ENCODE measurements at regions not wholly inside any gene's neighbourhood (a gene's known extent, or its start where the extent isn't known, plus 50 kb on each side); places are given as distances from the start of the nearest gene placed in this dataset.

GRCh38 chr6:84449220-84449619 is 221.8 kb upstream of the CEP162 start:
- Mint-ChIP-seq H3K9me3 (no peaks in the 10 kb centered on the region), H3K4me3 (no peak overlapping the region), H3K36me3 (no peaks in the 10 kb centered on the region), H3K27ac (no peak overlapping the region), H3K27me3 (no peaks in the 10 kb centered on the region), H3K4me1 (ENCODE audit: unreplicated experiment) (peaks cover 5% of the 10 kb centered on the region)
- DNase-seq (ENCODE audit: extremely low spot score, unreplicated experiment) = no peak
- TF ChIP-seq CTCF (conservative IDR thresholded peaks at IDR 0.05) = no peak

DNA sequence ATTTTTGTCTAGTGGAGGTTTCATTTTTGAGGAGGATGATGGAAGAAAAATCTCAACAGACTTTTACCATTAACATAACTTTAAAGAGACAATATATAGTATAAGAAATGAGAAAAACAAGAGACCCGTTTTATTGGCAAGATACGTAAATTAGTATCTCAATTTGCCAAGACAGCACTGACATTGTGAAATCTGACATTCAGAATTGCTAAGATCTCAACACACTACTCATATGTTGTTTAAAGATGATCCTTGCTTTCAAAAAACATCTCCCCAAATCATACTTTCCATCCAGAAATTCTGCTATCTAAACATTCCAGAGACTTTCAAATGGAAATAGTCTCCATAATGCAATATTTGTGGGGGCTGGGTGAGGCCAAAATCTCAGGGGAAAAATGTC is 220.9 kb upstream of the CEP162 start:
- Mint-ChIP-seq H3K27ac (no peak overlapping the region), H3K9me3 (no peaks in the 10 kb centered on the region), H3K4me1 (ENCODE audit: unreplicated experiment) (peaks cover 5% of the 10 kb centered on the region), H3K27me3 (peaks cover 3% of the 10 kb centered on the region), H3K4me3 (no peak overlapping the region), H3K36me3 (no peaks in the 10 kb centered on the region)
- no peak for DNase-seq (ENCODE audit: extremely low spot score, unreplicated experiment)
- no peak for TF ChIP-seq CTCF (conservative IDR thresholded peaks at IDR 0.05)

- no peak overlapping the region for H3K27ac Mint-ChIP-seq
- no peak overlapping the region for H3K4me3 Mint-ChIP-seq
- H3K27me3 Mint-ChIP-seq = peaks cover 9% of the 10 kb centered on the region
- DNase-seq (ENCODE audit: extremely low spot score, unreplicated experiment) = no peak
- no peaks in the 10 kb centered on the region for H3K36me3 Mint-ChIP-seq
- no peak for TF ChIP-seq CTCF (conservative IDR thresholded peaks at IDR 0.05)
- H3K4me1 Mint-ChIP-seq (ENCODE audit: unreplicated experiment) = peaks cover 5% of the 10 kb centered on the region
- H3K9me3 Mint-ChIP-seq = no peaks in the 10 kb centered on the region
Measured at GRCh38 chr6:84447651-84448050, 220.2 kb upstream of the CEP162 start.

DNA sequence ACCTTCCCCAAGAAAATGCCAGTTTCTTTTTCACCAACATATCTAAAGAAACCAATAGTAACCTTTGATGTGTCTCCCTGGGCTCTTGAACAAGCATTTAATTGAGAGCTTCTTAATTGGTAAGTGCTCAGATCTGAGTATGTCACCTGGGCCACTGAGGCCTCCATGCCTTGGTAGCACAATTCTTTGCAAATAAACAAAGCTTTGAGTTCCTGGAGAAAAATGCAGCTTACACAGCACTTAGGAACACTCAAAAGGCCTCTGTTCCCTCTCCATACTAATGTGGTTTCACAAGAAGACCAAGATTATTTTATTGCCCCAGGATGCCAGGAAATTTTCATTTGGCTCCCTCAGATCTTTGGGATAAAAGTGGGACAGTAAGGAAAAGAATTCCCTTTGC is 217.6 kb upstream of the CEP162 start:
- Mint-ChIP-seq H3K9me3 (no peaks in the 10 kb centered on the region), H3K4me1 (ENCODE audit: unreplicated experiment) (peaks cover 5% of the 10 kb centered on the region), H3K4me3 (no peak overlapping the region), H3K27ac (no peak overlapping the region), H3K36me3 (no peaks in the 10 kb centered on the region), H3K27me3 (peaks cover 12% of the 10 kb centered on the region)
- DNase-seq (ENCODE audit: extremely low spot score, unreplicated experiment) = no peak
- TF ChIP-seq CTCF (conservative IDR thresholded peaks at IDR 0.05) = no peak

DNA sequence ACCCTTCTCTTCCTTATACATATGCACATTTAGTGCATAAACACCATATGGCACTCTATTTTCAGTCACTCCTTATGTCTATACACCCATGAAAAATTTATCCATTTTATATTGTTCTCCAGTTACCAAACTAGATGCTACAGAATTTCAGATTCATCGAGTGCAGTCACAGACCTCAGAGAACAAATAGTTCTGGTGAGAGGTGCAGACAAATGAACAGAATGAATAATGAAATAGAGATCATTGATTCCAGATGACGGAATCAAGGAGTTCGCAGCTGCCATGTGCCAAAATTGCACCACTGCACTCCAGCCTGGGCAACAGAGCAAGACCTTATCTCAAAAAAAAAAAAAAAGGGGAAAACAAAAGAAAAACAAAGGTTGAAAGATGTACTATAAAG is 214.8 kb upstream of the CEP162 start:
- no peaks in the 10 kb centered on the region for H3K36me3 Mint-ChIP-seq
- no peak for DNase-seq (ENCODE audit: extremely low spot score, unreplicated experiment)
- H3K4me1 Mint-ChIP-seq (ENCODE audit: unreplicated experiment) = no peaks in the 10 kb centered on the region
- no peak overlapping the region for H3K27ac Mint-ChIP-seq
- no peak for TF ChIP-seq CTCF (conservative IDR thresholded peaks at IDR 0.05)
- peaks cover 12% of the 10 kb centered on the region for H3K27me3 Mint-ChIP-seq
- H3K9me3 Mint-ChIP-seq = no peaks in the 10 kb centered on the region
- H3K4me3 Mint-ChIP-seq = no peak overlapping the region

- Mint-ChIP-seq H3K27me3 (peaks cover 12% of the 10 kb centered on the region), H3K4me1 (ENCODE audit: unreplicated experiment) (no peaks in the 10 kb centered on the region), H3K36me3 (no peaks in the 10 kb centered on the region), H3K27ac (no peak overlapping the region), H3K9me3 (no peaks in the 10 kb centered on the region), H3K4me3 (no peak overlapping the region)
- no peak for TF ChIP-seq CTCF (conservative IDR thresholded peaks at IDR 0.05)
- no peak for DNase-seq (ENCODE audit: extremely low spot score, unreplicated experiment)
Measured at GRCh38 chr6:84441456-84441855, 214.0 kb upstream of the CEP162 start.

Data from type B pancreatic cell (in vitro differentiated cells).